Keratinocyte (primary cell): ENCODE measurements at regions not wholly inside any gene's neighbourhood (a gene's known extent, or its start where the extent isn't known, plus 50 kb on each side); places are given as distances from the start of the nearest gene placed in this dataset.

Experiments
- DNase-seq: peaks from one replicate; pipeline ENCODE4 v3.0.0-alpha.2; 2011; ENCODE audit warnings: low read depth, missing footprints, low spot score
- FAIRE-seq: peaks from 2 replicates; lab custom pipeline; 2011; peaks lifted over from hg19 to GRCh38; lab: Jason Lieb, UNC
- H2AFZ ChIP-seq: 2 replicates; pipeline ENCODE4 v1.6.0; 2012; ENCODE audit warnings: low read length, control low read depth, inconsistent platforms; ENCODE audit not compliant: control insufficient read depth
- H3K27ac ChIP-seq: 2 replicates; pipeline ENCODE4 v1.5.1; 2011; ENCODE audit warnings: low read length; ENCODE audit not compliant: control insufficient read depth, insufficient read depth
- H3K27me3 ChIP-seq: 3 replicates; pipeline ENCODE4 v1.6.0; 2011; ENCODE audit warnings: low read length; ENCODE audit not compliant: control insufficient read depth, insufficient read depth; ENCODE audit errors: extremely low read depth
- H3K36me3 ChIP-seq, 2 experiments: 2 replicates in 1 of 2; 3 replicates in 1 of 2; pipeline ENCODE4 v1.5.1; 2011; ENCODE audit warnings: low read length in 2 of 2, mild to moderate bottlenecking in 1 of 2; ENCODE audit not compliant: control insufficient read depth in 2 of 2, insufficient read depth in 2 of 2; ENCODE audit errors: extremely low read depth in 1 of 2
- H3K4me1 ChIP-seq: 3 replicates; pipeline ENCODE4 v1.5.1; 2011; ENCODE audit warnings: low read length; ENCODE audit not compliant: control insufficient read depth, insufficient read depth; ENCODE audit errors: extremely low read depth
- H3K4me2 ChIP-seq: 3 replicates; pipeline ENCODE4 v1.6.0; 2011; ENCODE audit warnings: low read depth, low read length; ENCODE audit not compliant: control insufficient read depth, insufficient read depth; ENCODE audit errors: extremely low read depth
- H3K4me3 ChIP-seq, 3 experiments: fragments of 200-600 bp in 1 of 3; sonication (generic) in 1 of 3; 2 replicates in 2 of 3; 3 replicates in 1 of 3; pipeline ENCODE4 v1.5.1; 2011 to 2016; ENCODE audit warnings: low read length in 3 of 3, mild to moderate bottlenecking in 3 of 3, control low read depth in 2 of 3, inconsistent platforms in 1 of 3, low read depth in 1 of 3, mixed read lengths in 1 of 3, mixed run types in 1 of 3, moderate library complexity in 1 of 3; ENCODE audit not compliant: control insufficient read depth in 2 of 3, insufficient read depth in 2 of 3; ENCODE audit errors: extremely low read depth in 1 of 3
- H3K79me2 ChIP-seq: 2 replicates; pipeline ENCODE4 v1.6.0; 2012; ENCODE audit warnings: low read length; ENCODE audit not compliant: control insufficient read depth, insufficient read depth
- H3K9ac ChIP-seq: 3 replicates; pipeline ENCODE4 v1.6.0; 2011; ENCODE audit warnings: low read length; ENCODE audit not compliant: control insufficient read depth, insufficient read depth; ENCODE audit errors: extremely low read depth
- H3K9me1 ChIP-seq: 3 replicates; pipeline ENCODE4 v1.6.0; 2011; ENCODE audit warnings: low read length; ENCODE audit not compliant: control insufficient read depth, insufficient read depth; ENCODE audit errors: extremely low read depth
- H3K9me3 ChIP-seq: 2 replicates; pipeline ENCODE4 v1.5.1; 2012; ENCODE audit warnings: low read depth, low read length; ENCODE audit not compliant: control insufficient read depth
- H4K20me1 ChIP-seq: 3 replicates; pipeline ENCODE4 v1.6.0; 2011; ENCODE audit warnings: low read length; ENCODE audit not compliant: control insufficient read depth, insufficient read depth; ENCODE audit errors: extremely low read depth
- CTCF ChIP-seq, 3 experiments: IDR thresholded peaks in 1 of 3; conservative IDR thresholded peaks in 1 of 3; optimal IDR thresholded peaks in 1 of 3; 2 replicates in 2 of 3; 3 replicates in 1 of 3; pipeline versions ENCODE3 to v1.5.1; 2011; ENCODE audit warnings: low read length in 3 of 3, mild to moderate bottlenecking in 3 of 3, moderate library complexity in 2 of 3, control low read depth in 1 of 3, inconsistent platforms in 1 of 3; ENCODE audit not compliant: insufficient read depth in 2 of 3; ENCODE audit errors: extremely low read depth in 1 of 3
- EZH2 ChIP-seq: IDR thresholded peaks from one replicate; pipeline ENCODE4 v1.6.1; 2012; ENCODE audit warnings: inconsistent platforms, mild to moderate bottlenecking, low read length, moderate library complexity
- dilution Hi-C: fragments of 300-500 bp; cut with MboI; formaldehyde crosslinking; loops from one replicate; pipeline ENCODE4 v1.7.0; 2020; ENCODE audit warnings: low sequenced_read_pairs; ENCODE audit not compliant: extremely low pct_ligation_motif_present

- H3K4me3 ChIP-seq, result no peak overlapping the region
- no peaks in the 10 kb centered on the region for H4K20me1 ChIP-seq
- peaks cover 16% of the 10 kb centered on the region for H3K4me1 ChIP-seq
- H3K79me2 ChIP-seq, result no peaks in the 10 kb centered on the region
- H3K9me3 ChIP-seq, result no peaks in the 10 kb centered on the region
- no peaks in the 10 kb centered on the region for H3K36me3 ChIP-seq
- TF ChIP-seq EZH2, result no peak
- no peak for TF ChIP-seq CTCF (optimal IDR thresholded peaks at IDR 0.05 in 1 of 3, IDR thresholded peaks at IDR 0.05 in 1 of 3, conservative IDR thresholded peaks at IDR 0.05 in 1 of 3; ENCODE audit: extremely low read depth in 1 of 3, insufficient read depth in 2 of 3, low read length in 3 of 3)
- dilution Hi-C loops, result no loop called here
- H2AFZ ChIP-seq, result no peak overlapping the region
- DNase-seq, result no peak
- no peak overlapping the region for H3K27ac ChIP-seq
- H3K9ac ChIP-seq, result no peak overlapping the region
- H3K9me1 ChIP-seq, result no peaks in the 10 kb centered on the region
- no peaks in the 10 kb centered on the region for H3K27me3 ChIP-seq
- no peak for FAIRE-seq
- H3K4me2 ChIP-seq, result no peak overlapping the region
Observed at GRCh38 chr4:73681776-73682175, 58.6 kb upstream of the CXCL8 start.

GRCh38 chr4:73682508-73682907, 57.9 kb upstream of the CXCL8 start:
- dilution Hi-C loops, result no loop called here
- no peak overlapping the region for H3K4me2 ChIP-seq
- no peak for FAIRE-seq

More at GRCh38 chr4:73682508-73682907, 57.9 kb upstream of the CXCL8 start:
- no peak overlapping the region for H2AFZ ChIP-seq
- no peaks in the 10 kb centered on the region for H3K9me1 ChIP-seq
- H4K20me1 ChIP-seq, result no peaks in the 10 kb centered on the region
- H3K79me2 ChIP-seq, result no peaks in the 10 kb centered on the region
- H3K4me1 ChIP-seq, result peaks cover 9% of the 10 kb centered on the region
- H3K4me3 ChIP-seq, result no peak overlapping the region
- no peak for TF ChIP-seq CTCF (optimal IDR thresholded peaks at IDR 0.05 in 1 of 3, IDR thresholded peaks at IDR 0.05 in 1 of 3, conservative IDR thresholded peaks at IDR 0.05 in 1 of 3; ENCODE audit: extremely low read depth in 1 of 3, insufficient read depth in 2 of 3, low read length in 3 of 3)
- no peak for TF ChIP-seq EZH2
- H3K27me3 ChIP-seq, result no peaks in the 10 kb centered on the region
- no peaks in the 10 kb centered on the region for H3K9me3 ChIP-seq
- H3K36me3 ChIP-seq, result no peaks in the 10 kb centered on the region
- no peak for DNase-seq
- H3K27ac ChIP-seq, result no peak overlapping the region
- no peak overlapping the region for H3K9ac ChIP-seq
